B cell (primary cell): ENCODE measurements at regions not wholly inside any gene's neighbourhood (a gene's known extent, or its start where the extent isn't known, plus 50 kb on each side); places are given as distances from the start of the nearest gene placed in this dataset.

Experiments
- EZH2 ChIP-seq: IDR thresholded peaks from 2 replicates; pipeline ENCODE4 v1.6.1; 2012; ENCODE audit warnings: borderline replicate concordance, low read depth, mild to moderate bottlenecking, moderate library complexity, low read length; ENCODE audit not compliant: insufficient read depth, poor library complexity, severe bottlenecking
- TF ChIP-seq, protein P1 (sequence below): fragments of 200-600 bp; IDR thresholded peaks from one replicate; pipeline ENCODE4 v1.8.0; 2022; ENCODE audit warnings: antibody characterized with exemption, mild to moderate bottlenecking

DNA sequence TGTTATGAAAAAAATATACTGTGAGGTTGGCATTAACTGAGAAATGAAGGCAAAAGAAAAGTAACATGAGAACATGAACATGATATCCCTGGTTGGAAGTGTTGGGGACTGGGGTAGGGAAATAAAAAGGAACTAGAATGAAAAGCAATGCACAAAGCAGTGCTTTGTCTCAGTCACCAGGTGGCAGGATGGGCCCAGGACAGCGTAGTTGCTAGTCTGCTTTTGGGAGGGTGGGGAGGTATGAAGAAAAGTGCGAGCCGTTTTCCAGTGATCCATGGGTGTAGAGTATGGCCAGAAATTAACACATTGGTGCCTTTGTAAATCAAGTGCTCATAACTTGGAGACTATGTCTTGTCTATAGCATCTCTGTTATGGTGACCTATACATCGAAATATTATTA is 662.5 kb upstream of the SALL1 start:
- no peak for TF ChIP-seq EZH2
- TF ChIP-seq, protein P1, sequence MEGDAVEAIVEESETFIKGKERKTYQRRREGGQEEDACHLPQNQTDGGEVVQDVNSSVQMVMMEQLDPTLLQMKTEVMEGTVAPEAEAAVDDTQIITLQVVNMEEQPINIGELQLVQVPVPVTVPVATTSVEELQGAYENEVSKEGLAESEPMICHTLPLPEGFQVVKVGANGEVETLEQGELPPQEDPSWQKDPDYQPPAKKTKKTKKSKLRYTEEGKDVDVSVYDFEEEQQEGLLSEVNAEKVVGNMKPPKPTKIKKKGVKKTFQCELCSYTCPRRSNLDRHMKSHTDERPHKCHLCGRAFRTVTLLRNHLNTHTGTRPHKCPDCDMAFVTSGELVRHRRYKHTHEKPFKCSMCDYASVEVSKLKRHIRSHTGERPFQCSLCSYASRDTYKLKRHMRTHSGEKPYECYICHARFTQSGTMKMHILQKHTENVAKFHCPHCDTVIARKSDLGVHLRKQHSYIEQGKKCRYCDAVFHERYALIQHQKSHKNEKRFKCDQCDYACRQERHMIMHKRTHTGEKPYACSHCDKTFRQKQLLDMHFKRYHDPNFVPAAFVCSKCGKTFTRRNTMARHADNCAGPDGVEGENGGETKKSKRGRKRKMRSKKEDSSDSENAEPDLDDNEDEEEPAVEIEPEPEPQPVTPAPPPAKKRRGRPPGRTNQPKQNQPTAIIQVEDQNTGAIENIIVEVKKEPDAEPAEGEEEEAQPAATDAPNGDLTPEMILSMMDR = no peak
